ENCODE measurements at regions not wholly inside any gene's neighbourhood (a gene's known extent, or its start where the extent isn't known, plus 50 kb on each side); places are given as distances from the start of the nearest gene placed in this dataset.

- no peak for TF ChIP-seq POLR2A (IDR thresholded peaks at IDR 0.05)
- TF ChIP-seq CTCF (IDR thresholded peaks at IDR 0.05) = no peak
Observed at GRCh38 chr5:44935871-44936270, 127.1 kb downstream of the MRPS30 start.
